HCT116 (cell line): ENCODE measurements at regions not wholly inside any gene's neighbourhood (a gene's known extent, or its start where the extent isn't known, plus 50 kb on each side); places are given as distances from the start of the nearest gene placed in this dataset.

Experiments
- ATAC-seq: fragments of 200-7000 bp; cut with Tn5 transposase; 2 replicates; pipeline ENCODE4 v1.9.1; 2020; ENCODE audit warnings: mild to moderate bottlenecking, moderate library complexity
- BruUV-seq: library from RNA; stranded (reverse); fragments of 400-500 nt; replicated peaks from 2 replicates; lab custom pipeline; 2021; lab: Mats Ljungman, UMichigan
- CTCF ChIA-PET: fragments of 300-600 bp; sonication (Branson Sonifier 250); formaldehyde crosslinking; loops from one replicate; lab custom pipeline; 2021; ENCODE audit warnings: antibody characterized with exemption; lab: Charles Lee
- POLR2A ChIA-PET: fragments of 300-600, 350-600 bp; sonication (Branson Sonifier 250); formaldehyde crosslinking; loops from one replicate; lab custom pipeline; 2021; ENCODE audit warnings: antibody characterized with exemption; lab: Charles Lee
- RAD21 ChIA-PET, 2 experiments: fragments of 300-600 bp; sonication (Branson Sonifier 250); formaldehyde crosslinking; loops; one replicate each; lab custom pipeline; 2023; ENCODE audit warnings: low total read pairs in 2 of 2; ENCODE audit not compliant: uncharacterized antibody in 2 of 2, unreplicated experiment in 2 of 2, low non-redundant PET in 1 of 2; lab: Charles Lee
- DNase-seq: peaks from one replicate; pipeline ENCODE4 v3.0.0-alpha.2; 2010; ENCODE audit warnings: low read depth, low spot score
- H2AFZ ChIP-seq: fragments of 200-600 bp; shearing (Covaris generic), sonication (generic); 2 replicates; pipeline ENCODE4 v1.6.1; 2017; ENCODE audit warnings: low read depth, mixed run types, mixed read lengths, antibody characterized with exemption, low read length; ENCODE audit not compliant: poor library complexity, severe bottlenecking
- H3K27ac ChIP-seq: 2 replicates; pipeline ENCODE4 v1.5.1; 2012; ENCODE audit warnings: low read depth, low read length
- H3K27me3 ChIP-seq: fragments of 200-600 bp; sonication (generic); 2 replicates; pipeline ENCODE4 v1.6.1; 2016; ENCODE audit warnings: mixed run types, low read length, mixed read lengths; ENCODE audit not compliant: insufficient read depth
- H3K36me3 ChIP-seq, 2 experiments: fragments of 200-500 bp in 1 of 2; fragments of 200-600 bp in 1 of 2; sonication (Bioruptor generic) in 1 of 2; sonication (generic) in 1 of 2; 2 replicates each; pipeline versions ENCODE4 v1.5.1 to v1.6.1; 2014 to 2016; ENCODE audit warnings: low read length in 2 of 2, inconsistent platforms in 1 of 2, mixed read lengths in 1 of 2, mixed run types in 1 of 2; ENCODE audit not compliant: insufficient read depth in 2 of 2, control insufficient read depth in 1 of 2
- H3K4me1 ChIP-seq, 2 experiments: fragments of 200-600 bp in 1 of 2; sonication (generic) in 1 of 2; 2 replicates each; pipeline versions ENCODE4 v1.5.1 to v1.6.1; 2012 to 2017; ENCODE audit warnings: low read length in 2 of 2, inconsistent platforms in 1 of 2, mild to moderate bottlenecking in 1 of 2, mixed read lengths in 1 of 2, mixed run types in 1 of 2, moderate library complexity in 1 of 2; ENCODE audit not compliant: insufficient read depth in 2 of 2, control insufficient read depth in 1 of 2
- H3K4me2 ChIP-seq: fragments of 200-600 bp; sonication (generic); 2 replicates; pipeline ENCODE4 v1.6.1; 2017; ENCODE audit warnings: mixed run types, low read length, mixed read lengths
- H3K4me3 ChIP-seq, 2 experiments: fragments of 200-600 bp in 1 of 2; sonication (generic) in 1 of 2; replicated peaks in 1 of 2; 2 replicates each; pipeline ENCODE4 v1.5.1; 2011 to 2016; ENCODE audit warnings: low read length in 2 of 2, control low read depth in 1 of 2, low read depth in 1 of 2, mild to moderate bottlenecking in 1 of 2, mixed read lengths in 1 of 2, mixed run types in 1 of 2
- H3K79me2 ChIP-seq: fragments of 200-600 bp; sonication (generic); 2 replicates; pipeline ENCODE4 v1.6.1; 2017; ENCODE audit warnings: mild to moderate bottlenecking, mixed run types, low read length, moderate library complexity, mixed read lengths; ENCODE audit not compliant: insufficient read depth
- H3K9ac ChIP-seq: fragments of 200-600 bp; sonication (generic); 2 replicates; pipeline ENCODE4 v1.6.1; 2016; ENCODE audit warnings: low read length, mixed read lengths
- H3K9me2 ChIP-seq: fragments of 200-600 bp; sonication (generic), shearing (Covaris generic); 2 replicates; pipeline ENCODE4 v1.6.1; 2017; ENCODE audit warnings: mixed run types, mild to moderate bottlenecking, moderate library complexity; ENCODE audit not compliant: insufficient read depth
- H3K9me3 ChIP-seq, 2 experiments: fragments of 200-500 bp in 1 of 2; fragments of 200-600 bp in 1 of 2; sonication (Bioruptor generic) in 1 of 2; sonication (generic) in 1 of 2; 2 replicates each; pipeline ENCODE4 v1.6.1; 2014 to 2017; ENCODE audit warnings: low read length in 2 of 2, mixed read lengths in 2 of 2, inconsistent platforms in 1 of 2, low read depth in 1 of 2, mild to moderate bottlenecking in 1 of 2, mixed run types in 1 of 2, moderate library complexity in 1 of 2; ENCODE audit not compliant: control insufficient read depth in 1 of 2, insufficient read depth in 1 of 2
- H4K20me1 ChIP-seq: fragments of 200-600 bp; sonication (generic), shearing (Covaris generic); 2 replicates; pipeline ENCODE4 v1.6.1; 2017; ENCODE audit warnings: mixed run types, mild to moderate bottlenecking, moderate library complexity; ENCODE audit not compliant: insufficient read depth
- CBX3 ChIP-seq: IDR thresholded peaks from 2 replicates; pipeline ENCODE4 v1.6.1; 2012; ENCODE audit warnings: low read depth
- CEBPB ChIP-seq: IDR thresholded peaks from 2 replicates; pipeline ENCODE4 v1.6.1; 2012; ENCODE audit warnings: low read depth
- EGR1 ChIP-seq: IDR thresholded peaks from 2 replicates; pipeline ENCODE4 v1.6.1; 2012; ENCODE audit warnings: low read depth
- EZH2phosphoT487 ChIP-seq: fragments of 200-600 bp; IDR thresholded peaks from 2 replicates; pipeline ENCODE4 v1.6.1; 2018; ENCODE audit warnings: antibody characterized with exemption, borderline replicate concordance
- JUND ChIP-seq: IDR thresholded peaks from 2 replicates; pipeline ENCODE4 v1.6.1; 2012
- MAX ChIP-seq: IDR thresholded peaks from 2 replicates; pipeline ENCODE4 v1.6.1; 2012
- POLR2A ChIP-seq: IDR thresholded peaks from 2 replicates; pipeline ENCODE4 v1.7.0; 2011; ENCODE audit warnings: borderline replicate concordance; ENCODE audit not compliant: insufficient read depth, insufficient read length; ENCODE audit errors: extremely low read depth
- RAD21 ChIP-seq: IDR thresholded peaks from 2 replicates; pipeline ENCODE4 v1.6.1; 2012; ENCODE audit warnings: low read depth, mild to moderate bottlenecking
- TCF7L2 ChIP-seq: IDR thresholded peaks from 2 replicates; pipeline ENCODE4 v1.7.0; 2011; ENCODE audit warnings: borderline replicate concordance, inconsistent platforms; ENCODE audit not compliant: insufficient read depth, insufficient read length; ENCODE audit errors: extremely low read depth
- YY1 ChIP-seq: IDR thresholded peaks from 2 replicates; pipeline ENCODE4 v1.6.1; 2011; ENCODE audit warnings: low read length, low read depth, moderate library complexity, mild to moderate bottlenecking; ENCODE audit not compliant: insufficient replicate concordance; ENCODE audit errors: extremely low read depth
- ZFX ChIP-seq: fragments of 450-650 bp; IDR thresholded peaks from 2 replicates; pipeline ENCODE4 v1.6.1; 2017
- intact Hi-C: fragments of 100-400 bp; cut with micrococcal nuclease; formaldehyde crosslinking; loops from 2 replicates; pipeline ENCODE4 v1.10.0; 2022
- TF ChIP-seq, protein P1 (sequence below), 3 experiments: fragments of 200-600 bp in 1 of 3; sonication (generic) in 1 of 3; IDR thresholded peaks in 2 of 3; conservative IDR thresholded peaks in 1 of 3; 2 replicates each; pipeline ENCODE4 v1.5.1; 2012 to 2017; ENCODE audit warnings: low read depth in 2 of 3, low read length in 2 of 3, antibody characterized with exemption in 1 of 3, borderline replicate concordance in 1 of 3, control low read depth in 1 of 3, mild to moderate bottlenecking in 1 of 3, mixed read lengths in 1 of 3, mixed run types in 1 of 3, moderate library complexity in 1 of 3; ENCODE audit not compliant: insufficient read depth in 1 of 3
- TF ChIP-seq, protein P2 (sequence below): IDR thresholded peaks from 2 replicates; pipeline ENCODE4 v1.6.1; 2012; ENCODE audit warnings: low read depth

DNA sequence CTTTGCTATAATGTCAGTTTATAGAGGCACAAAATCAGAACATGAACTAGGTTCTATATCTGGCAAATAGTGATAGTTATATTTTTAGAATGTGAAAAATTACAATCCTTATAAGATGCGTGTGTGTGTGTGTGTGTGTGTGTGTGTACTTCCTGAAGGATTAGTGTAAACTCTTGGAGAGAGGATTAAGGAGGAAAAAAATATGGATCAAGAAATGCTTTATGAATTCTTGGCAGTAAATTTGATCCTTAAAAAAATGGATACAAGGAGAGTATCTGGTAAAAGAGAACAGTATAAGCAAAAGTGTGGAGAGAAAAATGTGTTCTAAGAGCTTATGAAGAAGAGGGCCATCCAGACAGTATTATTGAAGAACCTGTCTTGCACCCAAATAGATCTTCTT is 484.3 kb downstream of the ADRA2A start (continued):
- TF ChIP-seq, protein P1, sequence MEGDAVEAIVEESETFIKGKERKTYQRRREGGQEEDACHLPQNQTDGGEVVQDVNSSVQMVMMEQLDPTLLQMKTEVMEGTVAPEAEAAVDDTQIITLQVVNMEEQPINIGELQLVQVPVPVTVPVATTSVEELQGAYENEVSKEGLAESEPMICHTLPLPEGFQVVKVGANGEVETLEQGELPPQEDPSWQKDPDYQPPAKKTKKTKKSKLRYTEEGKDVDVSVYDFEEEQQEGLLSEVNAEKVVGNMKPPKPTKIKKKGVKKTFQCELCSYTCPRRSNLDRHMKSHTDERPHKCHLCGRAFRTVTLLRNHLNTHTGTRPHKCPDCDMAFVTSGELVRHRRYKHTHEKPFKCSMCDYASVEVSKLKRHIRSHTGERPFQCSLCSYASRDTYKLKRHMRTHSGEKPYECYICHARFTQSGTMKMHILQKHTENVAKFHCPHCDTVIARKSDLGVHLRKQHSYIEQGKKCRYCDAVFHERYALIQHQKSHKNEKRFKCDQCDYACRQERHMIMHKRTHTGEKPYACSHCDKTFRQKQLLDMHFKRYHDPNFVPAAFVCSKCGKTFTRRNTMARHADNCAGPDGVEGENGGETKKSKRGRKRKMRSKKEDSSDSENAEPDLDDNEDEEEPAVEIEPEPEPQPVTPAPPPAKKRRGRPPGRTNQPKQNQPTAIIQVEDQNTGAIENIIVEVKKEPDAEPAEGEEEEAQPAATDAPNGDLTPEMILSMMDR (IDR thresholded peaks at IDR 0.05 in 2 of 3, conservative IDR thresholded peaks at IDR 0.05 in 1 of 3; ENCODE audit: borderline replicate concordance in 1 of 3, insufficient read depth in 1 of 3, low read depth in 2 of 3, low read length in 2 of 3) = no peak
- no peak for TF ChIP-seq MAX
- TF ChIP-seq CEBPB = no peak
- TF ChIP-seq, all 23 proteins: peak for 0

- Histone ChIP-seq H3K36me3 (no peaks in the 10 kb centered on the region), H3K9me2 (no peaks in the 10 kb centered on the region), H3K79me2 (no peaks in the 10 kb centered on the region), H3K27ac (no peak overlapping the region), H2AFZ (no peak overlapping the region), H3K4me2 (no peak overlapping the region), H3K4me3 (no peak overlapping the region), H3K9ac (no peak overlapping the region), H3K4me1 (no peaks in the 10 kb centered on the region), H3K27me3 (peaks cover 32% of the 10 kb centered on the region), H3K9me3 (no peaks in the 10 kb centered on the region), H4K20me1 (no peaks in the 10 kb centered on the region; the same call in 1 of the 2 replicates)
- CTCF ChIA-PET = no interaction called here
- DNase-seq = no peak
- no TSS peak for BruUV-seq
- POLR2A ChIA-PET = no interaction called here
- no peak for ATAC-seq
- intact Hi-C loops = no loop called here
- no peak for TF ChIP-seq MAX
- no peak for TF ChIP-seq YY1
- TF ChIP-seq RAD21 = no peak
- TF ChIP-seq, protein P2, sequence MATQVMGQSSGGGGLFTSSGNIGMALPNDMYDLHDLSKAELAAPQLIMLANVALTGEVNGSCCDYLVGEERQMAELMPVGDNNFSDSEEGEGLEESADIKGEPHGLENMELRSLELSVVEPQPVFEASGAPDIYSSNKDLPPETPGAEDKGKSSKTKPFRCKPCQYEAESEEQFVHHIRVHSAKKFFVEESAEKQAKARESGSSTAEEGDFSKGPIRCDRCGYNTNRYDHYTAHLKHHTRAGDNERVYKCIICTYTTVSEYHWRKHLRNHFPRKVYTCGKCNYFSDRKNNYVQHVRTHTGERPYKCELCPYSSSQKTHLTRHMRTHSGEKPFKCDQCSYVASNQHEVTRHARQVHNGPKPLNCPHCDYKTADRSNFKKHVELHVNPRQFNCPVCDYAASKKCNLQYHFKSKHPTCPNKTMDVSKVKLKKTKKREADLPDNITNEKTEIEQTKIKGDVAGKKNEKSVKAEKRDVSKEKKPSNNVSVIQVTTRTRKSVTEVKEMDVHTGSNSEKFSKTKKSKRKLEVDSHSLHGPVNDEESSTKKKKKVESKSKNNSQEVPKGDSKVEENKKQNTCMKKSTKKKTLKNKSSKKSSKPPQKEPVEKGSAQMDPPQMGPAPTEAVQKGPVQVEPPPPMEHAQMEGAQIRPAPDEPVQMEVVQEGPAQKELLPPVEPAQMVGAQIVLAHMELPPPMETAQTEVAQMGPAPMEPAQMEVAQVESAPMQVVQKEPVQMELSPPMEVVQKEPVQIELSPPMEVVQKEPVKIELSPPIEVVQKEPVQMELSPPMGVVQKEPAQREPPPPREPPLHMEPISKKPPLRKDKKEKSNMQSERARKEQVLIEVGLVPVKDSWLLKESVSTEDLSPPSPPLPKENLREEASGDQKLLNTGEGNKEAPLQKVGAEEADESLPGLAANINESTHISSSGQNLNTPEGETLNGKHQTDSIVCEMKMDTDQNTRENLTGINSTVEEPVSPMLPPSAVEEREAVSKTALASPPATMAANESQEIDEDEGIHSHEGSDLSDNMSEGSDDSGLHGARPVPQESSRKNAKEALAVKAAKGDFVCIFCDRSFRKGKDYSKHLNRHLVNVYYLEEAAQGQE = no peak
- no peak for TF ChIP-seq EGR1
- no peak for TF ChIP-seq ZFX
- TF ChIP-seq POLR2A = no peak
- no peak for TF ChIP-seq EZH2phosphoT487
- no peak for TF ChIP-seq JUND
- TF ChIP-seq CBX3 = no peak
- no peak for TF ChIP-seq TCF7L2
- RAD21 ChIA-PET = no interaction called here
Measured at GRCh38 chr10:111565542-111565941, 488.7 kb downstream of the ADRA2A start.
